ENCODE measurements at regions not wholly inside any gene's neighbourhood (a gene's known extent, or its start where the extent isn't known, plus 50 kb on each side); places are given as distances from the start of the nearest gene placed in this dataset.
"Not testable (repeated sequence)": the region's sequence is repeated elsewhere in the genome, so short reads cannot be mapped to it uniquely, and the experiment has no call there.

- no peak for DNase-seq
Observed at GRCh38 chr2:62410015-62410453, 96.0 kb downstream of the TMEM17 start.

DNA sequence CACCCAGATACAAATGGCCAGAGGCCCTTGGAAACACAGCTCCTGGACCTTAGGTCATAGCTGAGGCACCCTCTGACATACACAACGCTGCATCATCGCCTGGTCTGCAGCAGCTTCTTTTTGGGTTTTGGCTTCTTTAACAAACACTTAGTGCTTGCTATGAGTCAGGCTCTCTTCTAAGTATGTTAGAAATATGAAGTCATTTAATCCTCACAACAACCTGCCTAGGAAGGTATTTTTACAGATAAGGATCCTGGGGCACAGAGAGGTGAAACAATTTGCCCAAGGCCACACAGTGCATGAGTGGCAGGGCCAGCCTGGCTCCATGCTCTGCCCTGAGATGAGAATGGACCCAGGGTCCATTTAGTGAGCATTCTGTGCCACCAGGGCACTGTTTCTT is 96.6 kb downstream of the TMEM17 start:
- no peak for DNase-seq

GRCh38 chr2:62408241-62408677 is 97.7 kb downstream of the TMEM17 start:
- no peak for DNase-seq

DNA sequence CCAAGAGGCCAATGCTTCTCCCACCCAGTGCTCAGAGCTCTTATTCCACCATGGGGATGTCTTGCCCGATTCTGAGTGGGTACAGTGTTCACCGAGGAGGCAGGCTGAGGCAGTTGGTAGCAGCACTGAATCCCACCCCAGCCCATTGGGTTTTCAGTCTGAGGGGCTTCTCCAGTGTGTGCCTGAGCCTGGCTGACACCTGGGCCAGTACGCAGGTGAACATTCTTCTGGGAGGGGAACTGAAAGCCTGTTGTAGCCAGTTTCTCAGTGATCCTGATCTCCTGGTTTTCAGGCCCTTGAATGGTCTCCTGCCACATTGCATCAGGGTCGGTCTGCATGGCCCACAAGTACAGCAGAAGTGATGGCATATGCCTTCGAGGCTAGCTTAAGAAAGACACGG is 98.2 kb downstream of the TMEM17 start:
- no peak for DNase-seq

- DNase-seq = no peak
Observed at GRCh38 chr2:62407401-62407800, 98.6 kb downstream of the TMEM17 start.

- DNase-seq = no peak
Observed at GRCh38 chr2:62406573-62407043, 99.4 kb downstream of the TMEM17 start.

- DNase-seq = no peak
Observed at GRCh38 chr2:62404913-62405312, 101.1 kb downstream of the TMEM17 start.

- no peak for DNase-seq
Observed at GRCh38 chr2:62402156-62402555, 103.8 kb downstream of the TMEM17 start.

DNA sequence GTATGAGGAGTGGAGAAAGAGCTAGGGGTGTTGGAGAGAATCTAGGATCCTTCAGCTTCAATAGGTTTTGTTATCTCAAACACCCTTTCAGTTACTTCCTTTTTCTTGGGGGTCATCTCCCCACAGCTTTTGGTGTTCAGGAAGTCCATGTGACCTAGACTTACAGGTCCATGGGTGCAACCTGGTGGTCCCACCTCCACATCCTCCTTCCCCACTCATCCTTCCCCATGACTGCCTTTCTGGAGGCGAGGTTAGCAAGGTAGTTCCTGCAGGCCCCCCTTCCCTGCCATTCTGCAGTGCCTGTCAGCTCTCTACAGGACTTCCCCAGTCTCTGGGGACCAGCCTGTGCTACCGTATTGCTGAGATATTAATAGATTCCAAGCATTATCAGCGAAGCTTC is 107.6 kb downstream of the TMEM17 start:
- DNase-seq = no peak

DNA sequence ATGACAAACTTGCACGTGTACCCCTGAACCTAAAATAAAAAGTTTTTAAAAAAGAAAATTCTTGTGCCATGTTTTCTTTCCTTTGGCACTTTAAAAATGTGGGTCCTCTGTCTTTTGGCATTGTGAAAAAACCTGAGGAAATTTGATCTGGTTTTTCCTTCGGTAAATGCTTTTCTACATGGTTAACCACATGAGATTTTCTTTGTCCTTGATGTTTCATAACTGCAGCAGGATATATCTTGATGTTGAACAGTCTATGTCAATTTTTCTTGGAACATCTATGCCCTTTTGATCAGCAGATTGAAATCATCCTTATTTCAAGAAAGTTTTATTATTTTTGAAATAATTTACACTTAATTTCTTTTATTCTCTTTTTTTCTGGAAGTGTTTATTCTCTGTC is 109.1 kb downstream of the TMEM17 start:
- DNase-seq = no peak

- no peak for DNase-seq
Observed at GRCh38 chr2:62393293-62393692, 112.7 kb downstream of the TMEM17 start.

GRCh38 chr2:62391696-62392095 is 114.3 kb downstream of the TMEM17 start:
- no peak for DNase-seq

DNA sequence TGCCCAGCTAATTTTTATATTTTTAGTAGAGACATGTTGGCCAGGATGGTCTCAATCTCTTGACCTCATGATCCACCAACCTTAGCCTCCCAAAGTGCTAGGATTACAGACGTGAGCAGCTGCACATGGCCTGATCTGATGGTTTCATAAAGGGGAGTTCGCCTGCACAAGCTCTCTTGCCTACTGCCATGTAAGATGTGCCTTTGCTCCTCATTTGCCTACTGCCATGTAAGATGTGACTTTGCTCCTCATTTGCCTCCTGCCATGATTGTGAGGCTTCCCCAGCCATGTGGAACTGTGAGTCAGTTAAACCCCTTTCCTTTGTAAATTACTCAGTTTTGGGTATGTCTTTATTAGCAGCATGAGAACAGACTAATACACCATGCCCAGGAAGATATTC is 119.6 kb downstream of the TMEM17 start:
- DNase-seq = not testable (repeated sequence)

- no peak for DNase-seq
Observed at GRCh38 chr2:62383846-62384245, 122.1 kb downstream of the TMEM17 start.

DNA sequence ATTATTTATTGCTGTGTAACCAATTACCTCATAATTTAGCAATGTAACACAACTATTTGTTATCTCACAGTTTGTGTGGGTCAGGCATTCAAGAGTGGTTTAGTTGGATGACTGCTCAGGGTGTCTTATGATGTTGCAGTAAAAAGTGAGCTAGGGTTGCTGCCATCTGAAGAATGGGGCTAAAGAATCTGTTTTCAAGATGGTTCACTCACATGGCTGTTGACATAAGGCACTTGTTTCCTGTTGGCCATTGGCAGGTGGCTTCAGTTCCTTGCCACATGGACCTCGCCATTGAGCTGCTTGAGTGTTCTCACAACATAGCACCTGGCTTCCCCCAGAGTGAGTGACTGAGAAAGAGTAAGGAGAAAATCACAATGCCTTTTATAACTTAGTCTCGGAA is 123.2 kb downstream of the TMEM17 start:
- DNase-seq = no peak

GRCh38 chr2:62382122-62382521 is 123.9 kb downstream of the TMEM17 start:
- DNase-seq = no peak

- DNase-seq = no peak
Observed at GRCh38 chr2:62381656-62382055, 124.3 kb downstream of the TMEM17 start.

DNA sequence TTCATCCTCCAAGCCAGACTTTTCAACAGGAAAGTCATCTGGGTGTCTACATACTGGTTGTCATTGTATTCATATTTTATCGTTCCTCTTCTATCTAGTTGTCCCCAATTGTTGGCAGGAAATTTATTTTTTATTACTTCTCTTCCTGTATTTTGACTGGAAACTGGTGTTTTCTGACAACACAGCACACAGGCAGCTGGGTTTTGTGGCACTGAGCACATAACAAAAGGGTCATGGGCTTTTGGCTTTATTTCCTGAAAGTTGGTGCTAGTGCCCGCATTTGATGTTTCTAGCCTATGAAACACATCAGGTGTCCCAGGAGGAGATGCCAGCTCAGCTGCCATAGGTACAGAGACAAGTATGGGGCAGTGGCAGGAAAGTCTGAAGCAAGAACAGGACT is 126.4 kb downstream of the TMEM17 start:
- no peak for DNase-seq

DNA sequence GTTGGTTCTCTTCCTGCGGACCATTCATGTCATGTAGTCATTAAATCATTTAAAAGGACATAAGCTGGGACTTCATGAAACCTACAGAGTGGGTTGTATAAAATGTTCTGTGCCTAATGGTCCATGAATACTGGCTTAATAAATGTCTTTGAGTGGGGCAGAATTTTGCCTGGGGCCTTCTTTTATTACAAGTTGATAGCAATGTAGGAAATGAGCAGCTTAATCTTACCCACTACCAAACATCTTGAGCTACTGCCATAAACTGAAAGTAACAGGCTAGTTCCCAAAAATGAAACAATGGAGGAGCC is 130.9 kb downstream of the TMEM17 start:
- DNase-seq = no peak

- DNase-seq = no peak
Observed at GRCh38 chr2:62374301-62375112, 131.5 kb downstream of the TMEM17 start.

GRCh38 chr2:62372824-62373223 is 133.2 kb downstream of the TMEM17 start:
- no peak for DNase-seq

DNA sequence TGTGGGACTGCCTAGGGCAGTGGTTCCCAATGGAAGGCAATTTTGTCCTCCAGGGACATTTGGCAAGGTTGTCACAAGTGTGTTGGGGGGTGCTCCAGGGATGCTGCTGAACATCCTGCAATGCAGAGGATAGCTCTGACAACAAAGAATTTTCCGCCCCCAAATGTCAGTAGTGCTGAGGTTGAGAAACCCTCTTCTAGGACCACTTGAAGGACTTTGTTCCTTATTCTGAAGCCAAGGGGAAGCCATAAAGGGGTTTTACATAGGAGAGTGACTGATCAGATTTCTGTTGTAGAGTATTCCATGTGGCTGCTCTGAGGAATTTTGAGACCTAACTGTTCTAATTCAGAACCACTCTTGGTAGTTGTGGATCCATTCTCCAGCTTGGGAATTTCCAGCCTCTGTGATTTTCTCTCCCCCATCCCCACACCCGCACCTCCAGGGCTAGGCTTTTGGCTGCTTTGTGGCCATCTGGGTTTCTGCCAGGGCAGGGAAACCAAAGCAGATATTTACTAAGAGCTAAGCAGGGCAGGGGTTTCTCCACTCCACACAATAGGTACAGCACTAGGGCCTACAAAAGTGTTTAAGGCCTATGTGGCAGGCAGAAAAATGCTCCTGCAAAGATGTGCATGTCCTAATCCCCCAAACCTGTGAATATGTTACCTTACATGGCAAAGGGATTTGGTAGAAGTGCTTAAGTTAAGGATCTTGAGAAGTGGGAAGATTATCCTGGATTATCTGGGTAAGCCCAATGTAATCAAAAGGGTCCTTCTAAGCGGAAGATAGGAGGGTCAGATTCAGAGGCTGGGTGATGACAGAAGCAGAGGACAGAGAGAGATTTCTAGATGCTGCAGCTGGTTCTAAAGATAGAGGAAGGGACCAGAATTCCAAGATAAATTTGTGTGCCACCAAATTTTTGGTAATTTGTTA is 135.4 kb downstream of the TMEM17 start:
- no peak for DNase-seq

- DNase-seq = no peak
Observed at GRCh38 chr2:62369541-62370202, 136.3 kb downstream of the TMEM17 start.

Data from NCI-H1694 treated with DMSO at 0.1 percent for 48 hours (cell line).